ENCODE measurements at regions not wholly inside any gene's neighbourhood (a gene's known extent, or its start where the extent isn't known, plus 50 kb on each side); places are given as distances from the start of the nearest gene placed in this dataset.

- TF ChIP-seq FOXM1 (IDR thresholded peaks at IDR 0.05; ENCODE audit: low read depth, low read length) (no peak), RELA (IDR thresholded peaks at IDR 0.05; ENCODE audit: borderline replicate concordance, partially characterized antibody) (no peak)
Measured at GRCh38 chr6:142592876-142593275, 291.1 kb downstream of the ADGRG6 start (continued).

DNA sequence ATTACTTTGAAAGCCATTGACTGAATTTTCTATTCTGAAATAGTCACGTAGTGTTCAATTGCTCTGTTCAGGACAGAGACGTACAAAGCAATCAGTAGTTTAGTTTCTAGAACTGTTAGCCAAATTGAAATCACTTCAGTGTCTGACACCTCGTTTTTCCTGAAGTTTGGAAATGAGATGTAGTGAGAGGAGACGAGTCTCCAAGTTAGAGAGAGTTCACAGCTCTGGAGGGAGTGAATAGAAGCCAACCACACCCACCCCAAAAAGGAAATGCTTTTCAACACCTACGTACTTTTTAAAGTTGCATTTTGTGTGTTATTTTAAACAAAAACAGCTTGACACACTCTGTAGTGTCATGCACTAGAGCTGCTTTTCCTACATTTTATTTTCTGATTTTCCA lies 296.0 kb downstream of the ADGRG6 start:
- in situ Hi-C loops (cut with MboI), result no loop called here
- intact Hi-C loops (cut with micrococcal nuclease; ENCODE audit: unreplicated experiment), result no loop called here
- ChIA-PET POLR2A (no interaction called here), RAD21 (ENCODE audit: unreplicated experiment) (interaction anchor here (0.5 kb wide), 1 partner anchor 19 kb away, joined by 3 read pairs; no protein-coding TSS in a partner anchor), SMC1A (ENCODE audit: uncharacterized antibody, unreplicated experiment) (no interaction called here), CTCF (no interaction called here)
- Histone ChIP-seq H3K27ac (ENCODE audit: control insufficient read depth, insufficient read depth) (no peak overlapping the region), H3K4me3 (no peak overlapping the region), H2AFZ (ENCODE audit: control insufficient read depth, low read depth, low read length) (no peak overlapping the region), H3K4me1 (ENCODE audit: control insufficient read depth, insufficient read depth, low read length) (no peaks in the 10 kb centered on the region), H3K9ac (ENCODE audit: control insufficient read depth, insufficient read depth, low read length) (no peak overlapping the region), H3K36me3 (ENCODE audit: control insufficient read depth in 2 of 2, insufficient read depth in 2 of 2, low read length in 1 of 2) (no peaks in the 10 kb centered on the region), H3K79me2 (ENCODE audit: control insufficient read depth, insufficient read depth, low read length) (no peaks in the 10 kb centered on the region), H3K27me3 (replicated peaks in 1 of 2; ENCODE audit: control insufficient read depth in 2 of 2, insufficient read depth in 2 of 2, low read length in 1 of 2) (no peaks in the 10 kb centered on the region), H3K9me3 (replicated peaks; ENCODE audit: control insufficient read depth, insufficient read depth, low read length) (no peaks in the 10 kb centered on the region), H3K4me2 (ENCODE audit: control insufficient read depth, insufficient read depth) (no peak overlapping the region), H4K20me1 (ENCODE audit: control insufficient read depth, insufficient read depth) (no peaks in the 10 kb centered on the region; the same call in 1 of the 2 replicates)
- no TSS peak for BruUV-seq (replicated peaks)
- TF ChIP-seq LARP7 (IDR thresholded peaks at IDR 0.05), result no peak
- TF ChIP-seq RUNX3 (IDR thresholded peaks at IDR 0.05; ENCODE audit: low read length), result no peak
- TF ChIP-seq SP1 (IDR thresholded peaks at IDR 0.05; ENCODE audit: low read depth, low read length), result no peak
- TF ChIP-seq ASH2L (IDR thresholded peaks at IDR 0.05; ENCODE audit: borderline replicate concordance, low read depth), result no peak
- TF ChIP-seq FOXM1 (IDR thresholded peaks at IDR 0.05; ENCODE audit: low read depth, low read length), result no peak
- TF ChIP-seq, protein P1, sequence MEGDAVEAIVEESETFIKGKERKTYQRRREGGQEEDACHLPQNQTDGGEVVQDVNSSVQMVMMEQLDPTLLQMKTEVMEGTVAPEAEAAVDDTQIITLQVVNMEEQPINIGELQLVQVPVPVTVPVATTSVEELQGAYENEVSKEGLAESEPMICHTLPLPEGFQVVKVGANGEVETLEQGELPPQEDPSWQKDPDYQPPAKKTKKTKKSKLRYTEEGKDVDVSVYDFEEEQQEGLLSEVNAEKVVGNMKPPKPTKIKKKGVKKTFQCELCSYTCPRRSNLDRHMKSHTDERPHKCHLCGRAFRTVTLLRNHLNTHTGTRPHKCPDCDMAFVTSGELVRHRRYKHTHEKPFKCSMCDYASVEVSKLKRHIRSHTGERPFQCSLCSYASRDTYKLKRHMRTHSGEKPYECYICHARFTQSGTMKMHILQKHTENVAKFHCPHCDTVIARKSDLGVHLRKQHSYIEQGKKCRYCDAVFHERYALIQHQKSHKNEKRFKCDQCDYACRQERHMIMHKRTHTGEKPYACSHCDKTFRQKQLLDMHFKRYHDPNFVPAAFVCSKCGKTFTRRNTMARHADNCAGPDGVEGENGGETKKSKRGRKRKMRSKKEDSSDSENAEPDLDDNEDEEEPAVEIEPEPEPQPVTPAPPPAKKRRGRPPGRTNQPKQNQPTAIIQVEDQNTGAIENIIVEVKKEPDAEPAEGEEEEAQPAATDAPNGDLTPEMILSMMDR (IDR thresholded peaks at IDR 0.05 in 2 of 3, conservative IDR thresholded peaks at IDR 0.05 in 1 of 3; ENCODE audit: control insufficient read depth in 2 of 3, extremely low read depth in 1 of 3, insufficient read depth in 1 of 3, low read depth in 3 of 3, low read length in 3 of 3), result no peak
- TF ChIP-seq EGR1 (IDR thresholded peaks at IDR 0.05; ENCODE audit: borderline replicate concordance in 1 of 2, low read depth in 2 of 2, low read length in 2 of 2), result no peak
- 12% methylated on average over 5 of the region's 5 CpGs for WGBS (ENCODE audit: insufficient coverage, insufficient replicate concordance, low lambda C conversion rate, missing lambda C conversion rate)
- FAIRE-seq (no peak), ATAC-seq (no peak), DNase-seq (ENCODE audit: low read depth, low spot score) (no peak)

Data from GM12878 (cell line).